COLO829 (cell line): ENCODE measurements at regions not wholly inside any gene's neighbourhood (a gene's known extent, or its start where the extent isn't known, plus 50 kb on each side); places are given as distances from the start of the nearest gene placed in this dataset.

Experiments
- DNase-seq: peaks from one replicate; pipeline ENCODE4 v3.0.0; 2012; ENCODE audit warnings: low spot score

DNA sequence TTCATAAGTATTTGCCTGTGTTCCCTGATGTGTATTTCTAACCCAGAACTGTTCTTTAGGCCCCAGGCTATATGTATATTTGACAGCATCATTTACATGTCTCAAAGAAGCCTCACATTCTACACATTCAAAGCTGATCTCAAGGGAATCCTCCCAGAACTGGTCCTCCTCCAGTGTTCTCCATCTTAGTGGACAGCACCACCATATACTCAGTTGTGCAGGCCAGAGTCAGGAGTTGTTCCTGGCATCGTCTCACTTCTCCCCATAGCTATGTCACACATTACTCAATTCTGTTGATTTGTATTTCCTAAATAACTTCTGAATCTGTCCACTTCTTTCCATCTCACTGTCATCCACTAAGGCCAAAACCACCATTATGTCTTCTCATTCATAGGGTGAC, 82.8 kb upstream of the TRPC3 start:
- no peak for DNase-seq

DNA sequence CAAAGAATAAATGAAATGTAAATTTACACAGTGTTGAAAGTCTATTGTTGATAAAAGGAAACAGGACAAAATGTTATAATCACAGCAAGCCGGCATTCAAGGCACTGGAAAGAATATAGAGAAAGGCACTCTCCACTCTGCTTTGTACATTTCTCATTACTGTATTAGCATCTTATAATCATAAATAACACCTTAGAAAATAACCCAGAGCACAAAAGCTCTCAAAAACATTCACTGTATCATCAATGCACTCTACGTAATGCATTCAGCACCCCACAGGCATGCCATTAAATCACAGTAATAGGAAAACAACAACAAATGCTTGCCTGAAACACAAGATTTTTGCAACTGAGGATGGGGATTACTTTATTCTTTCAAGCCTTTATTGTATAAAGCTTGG, 75.3 kb upstream of the TRPC3 start:
- DNase-seq = no peak

GRCh38 chr4:122017296-122017695, 65.4 kb upstream of the TRPC3 start:
- no peak for DNase-seq

DNA sequence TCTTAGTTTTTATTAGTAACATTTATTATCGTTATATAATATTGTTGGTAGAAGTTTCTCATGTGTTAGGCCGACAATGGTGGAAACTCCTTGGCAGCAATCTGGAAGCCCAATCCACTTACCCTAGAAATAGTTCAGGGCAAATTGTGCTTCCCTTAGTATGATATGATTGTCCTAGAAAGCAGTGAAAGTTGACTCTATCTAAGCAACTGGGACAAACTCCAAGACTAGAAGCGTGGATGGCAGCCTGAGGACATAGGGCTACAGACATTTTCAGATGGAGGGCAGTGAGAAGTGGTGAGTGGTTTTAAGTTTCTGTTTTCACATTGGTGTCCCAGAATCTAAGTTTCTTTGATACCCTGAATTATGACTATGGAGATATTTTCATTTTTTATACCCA, 63.3 kb upstream of the TRPC3 start:
- DNase-seq = no peak

DNA sequence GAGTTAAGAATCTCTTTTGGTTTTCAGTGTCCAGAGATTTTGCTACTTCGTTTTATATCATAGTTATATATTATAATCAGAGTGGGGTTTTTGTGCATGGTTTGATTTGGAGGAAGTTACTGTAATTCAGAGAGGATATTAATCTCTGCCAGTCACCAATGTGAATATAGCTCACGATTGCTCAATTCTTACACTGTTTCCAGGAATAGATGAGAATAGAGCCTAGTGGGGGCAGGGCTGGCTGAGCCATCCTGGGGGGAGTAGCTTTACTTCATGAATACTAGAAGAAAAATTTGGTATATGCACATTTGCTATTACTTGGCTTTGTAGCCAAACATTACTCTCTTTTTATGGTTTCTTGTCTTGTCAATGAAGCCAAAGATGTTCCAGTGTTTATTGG, 60.9 kb upstream of the TRPC3 start:
- DNase-seq = no peak

- DNase-seq = no peak
Measured at GRCh38 chr4:122010610-122011009, 58.8 kb upstream of the TRPC3 start.

- DNase-seq = no peak
Measured at GRCh38 chr4:122009524-122009923, 57.7 kb upstream of the TRPC3 start.

- no peak for DNase-seq
Measured at GRCh38 chr4:122007016-122007415, 55.2 kb upstream of the TRPC3 start.

- DNase-seq = no peak
Measured at GRCh38 chr4:122005064-122005755, 53.4 kb upstream of the TRPC3 start.

DNA sequence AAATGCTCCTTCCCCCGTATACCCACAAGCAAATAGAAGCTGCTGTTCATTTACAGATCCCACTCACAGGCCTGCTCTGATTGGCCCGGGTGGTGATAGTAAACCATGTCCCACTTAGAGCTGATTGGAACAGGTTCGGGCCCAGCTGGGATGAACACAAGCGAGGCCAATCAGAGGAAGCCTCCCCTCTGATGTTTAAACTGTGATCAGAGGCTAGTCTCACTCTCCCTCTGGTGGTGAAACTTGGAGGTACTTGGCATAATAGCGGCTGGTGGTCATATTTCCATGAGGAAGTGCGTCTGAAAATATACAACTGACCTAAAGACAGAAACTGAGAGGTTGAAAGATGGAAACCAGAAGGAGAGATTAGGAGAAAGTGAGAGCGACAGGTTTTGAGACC, 51.5 kb upstream of the TRPC3 start:
- peak; percentile 85 for DNase-seq
